Hematopoietic multipotent progenitor cell treated with erythropoietin and hydrocortisone succinate and interleukin-3 and kit ligand, for 15 days (in vitro differentiated cells): ENCODE measurements at regions not wholly inside any gene's neighbourhood (a gene's known extent, or its start where the extent isn't known, plus 50 kb on each side); places are given as distances from the start of the nearest gene placed in this dataset.

Experiments used
- DNase-seq: peaks from one replicate; pipeline ENCODE4 v3.0.0-alpha.2; 2015; ENCODE audit warnings: low spot score

- DNase-seq, result no peak
Observed at GRCh38 chr18:46321955-46322354, 217.8 kb downstream of the HAUS1 start.

- DNase-seq, result no peak
Observed at GRCh38 chr18:46322411-46322891, 218.3 kb downstream of the HAUS1 start.

- no peak for DNase-seq
Observed at GRCh38 chr18:46322941-46323340, 218.8 kb downstream of the HAUS1 start.

GRCh38 chr18:46324087-46324955 lies 220.1 kb downstream of the HAUS1 start:
- DNase-seq, result no peak

GRCh38 chr18:46325895-46326294 lies 221.7 kb downstream of the HAUS1 start:
- no peak for DNase-seq

- no peak for DNase-seq
Observed at GRCh38 chr18:46329736-46330246, 225.6 kb downstream of the HAUS1 start.

- no peak for DNase-seq
Observed at GRCh38 chr18:46331316-46331715, 227.1 kb downstream of the HAUS1 start.

- DNase-seq, result no peak
Observed at GRCh38 chr18:46332286-46332801, 228.2 kb downstream of the HAUS1 start.

- DNase-seq, result no peak
Observed at GRCh38 chr18:46332921-46333341, 228.7 kb downstream of the HAUS1 start.

- no peak for DNase-seq
Observed at GRCh38 chr18:46333431-46334135, 229.4 kb downstream of the HAUS1 start.

- no peak for DNase-seq
Observed at GRCh38 chr18:46334868-46335281, 230.7 kb downstream of the HAUS1 start.

- DNase-seq, result no peak
Observed at GRCh38 chr18:46335534-46336101, 231.4 kb downstream of the HAUS1 start.

- DNase-seq, result no peak
Observed at GRCh38 chr18:46336278-46337111, 232.3 kb downstream of the HAUS1 start.

GRCh38 chr18:46337271-46337670 lies 233.1 kb downstream of the HAUS1 start:
- DNase-seq, result no peak

GRCh38 chr18:46338205-46338604 lies 234.0 kb downstream of the HAUS1 start:
- no peak for DNase-seq

GRCh38 chr18:46338766-46339165 lies 234.6 kb downstream of the HAUS1 start:
- no peak for DNase-seq

- DNase-seq, result no peak
Observed at GRCh38 chr18:46340716-46341115, 236.5 kb downstream of the HAUS1 start.

- no peak for DNase-seq
Observed at GRCh38 chr18:46341986-46342525, 237.9 kb downstream of the HAUS1 start.

- no peak for DNase-seq
Observed at GRCh38 chr18:46343456-46343855, 239.3 kb downstream of the HAUS1 start.

- DNase-seq, result no peak
Observed at GRCh38 chr18:46343931-46344372, 239.8 kb downstream of the HAUS1 start.
